H1 (cell line): ENCODE measurements at regions not wholly inside any gene's neighbourhood (a gene's known extent, or its start where the extent isn't known, plus 50 kb on each side); places are given as distances from the start of the nearest gene placed in this dataset.

Source experiments
- EZH2 ChIP-seq: fragments of 200-600 bp; sonication (generic); IDR thresholded peaks from 2 replicates; pipeline ENCODE4 v1.7.1; 2012; ENCODE audit warnings: low read depth, mild to moderate bottlenecking, moderate library complexity, low read length, inconsistent platforms; ENCODE audit not compliant: severe bottlenecking
- PHF8 ChIP-seq: fragments of 200-600 bp; sonication (generic); conservative IDR thresholded peaks from 2 replicates; pipeline ENCODE4 v1.7.1; 2012; ENCODE audit warnings: low read depth, mild to moderate bottlenecking, inconsistent platforms, low read length, moderate library complexity
- POLR2AphosphoS5 ChIP-seq: IDR thresholded peaks from 2 replicates; pipeline ENCODE4 v1.6.1; 2011; ENCODE audit warnings: low read depth, low read length
- SIN3A ChIP-seq, 2 experiments: IDR thresholded peaks in 1 of 2; conservative IDR thresholded peaks in 1 of 2; 2 replicates each; pipeline ENCODE4 v1.6.1; 2011 to 2012; ENCODE audit warnings: low read length in 2 of 2, improper control_type of control experiment in 1 of 2, low read depth in 1 of 2, mild to moderate bottlenecking in 1 of 2
- TBP ChIP-seq: IDR thresholded peaks from 2 replicates; pipeline ENCODE4 v1.6.1; 2011; ENCODE audit warnings: low read depth, low read length, improper control_type of control experiment
- TF ChIP-seq, protein P1 (sequence below): fragments of 300-600 bp; sonication (generic); IDR thresholded peaks from 2 replicates; pipeline ENCODE4 v1.7.1; 2012; ENCODE audit warnings: low read length, moderate library complexity, mild to moderate bottlenecking, inconsistent platforms; ENCODE audit not compliant: insufficient replicate concordance

DNA sequence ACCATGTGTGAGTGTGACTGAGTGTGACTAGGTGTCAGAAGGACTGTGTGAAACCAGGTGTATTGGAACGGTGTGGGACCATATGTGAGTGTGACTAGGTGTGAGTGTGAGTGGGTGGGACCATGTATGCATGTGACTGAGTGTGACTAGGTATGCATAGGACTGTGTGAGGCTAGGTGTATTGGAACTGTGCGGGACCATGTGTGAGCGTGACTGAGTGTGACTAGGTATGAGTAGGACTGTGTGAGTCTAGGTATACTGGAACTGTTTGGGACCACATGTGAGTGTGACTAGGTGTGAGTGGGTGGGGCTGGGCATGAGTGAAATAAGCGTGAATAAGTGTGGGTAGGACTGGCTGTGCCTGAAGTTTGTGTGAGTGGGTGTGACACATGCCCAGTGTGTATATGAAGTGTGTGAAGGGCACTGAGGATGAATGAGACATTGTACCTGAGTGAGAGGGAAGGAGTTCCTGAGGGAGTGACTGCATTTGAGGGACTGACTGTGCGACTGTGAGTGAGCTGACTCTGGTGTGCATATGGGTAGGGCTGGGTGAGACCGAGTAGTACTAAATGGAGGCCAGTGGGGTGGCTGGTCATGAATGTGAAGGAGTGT is 247.0 kb upstream of the CCDC54 start (continued):
- TF ChIP-seq, protein P1, sequence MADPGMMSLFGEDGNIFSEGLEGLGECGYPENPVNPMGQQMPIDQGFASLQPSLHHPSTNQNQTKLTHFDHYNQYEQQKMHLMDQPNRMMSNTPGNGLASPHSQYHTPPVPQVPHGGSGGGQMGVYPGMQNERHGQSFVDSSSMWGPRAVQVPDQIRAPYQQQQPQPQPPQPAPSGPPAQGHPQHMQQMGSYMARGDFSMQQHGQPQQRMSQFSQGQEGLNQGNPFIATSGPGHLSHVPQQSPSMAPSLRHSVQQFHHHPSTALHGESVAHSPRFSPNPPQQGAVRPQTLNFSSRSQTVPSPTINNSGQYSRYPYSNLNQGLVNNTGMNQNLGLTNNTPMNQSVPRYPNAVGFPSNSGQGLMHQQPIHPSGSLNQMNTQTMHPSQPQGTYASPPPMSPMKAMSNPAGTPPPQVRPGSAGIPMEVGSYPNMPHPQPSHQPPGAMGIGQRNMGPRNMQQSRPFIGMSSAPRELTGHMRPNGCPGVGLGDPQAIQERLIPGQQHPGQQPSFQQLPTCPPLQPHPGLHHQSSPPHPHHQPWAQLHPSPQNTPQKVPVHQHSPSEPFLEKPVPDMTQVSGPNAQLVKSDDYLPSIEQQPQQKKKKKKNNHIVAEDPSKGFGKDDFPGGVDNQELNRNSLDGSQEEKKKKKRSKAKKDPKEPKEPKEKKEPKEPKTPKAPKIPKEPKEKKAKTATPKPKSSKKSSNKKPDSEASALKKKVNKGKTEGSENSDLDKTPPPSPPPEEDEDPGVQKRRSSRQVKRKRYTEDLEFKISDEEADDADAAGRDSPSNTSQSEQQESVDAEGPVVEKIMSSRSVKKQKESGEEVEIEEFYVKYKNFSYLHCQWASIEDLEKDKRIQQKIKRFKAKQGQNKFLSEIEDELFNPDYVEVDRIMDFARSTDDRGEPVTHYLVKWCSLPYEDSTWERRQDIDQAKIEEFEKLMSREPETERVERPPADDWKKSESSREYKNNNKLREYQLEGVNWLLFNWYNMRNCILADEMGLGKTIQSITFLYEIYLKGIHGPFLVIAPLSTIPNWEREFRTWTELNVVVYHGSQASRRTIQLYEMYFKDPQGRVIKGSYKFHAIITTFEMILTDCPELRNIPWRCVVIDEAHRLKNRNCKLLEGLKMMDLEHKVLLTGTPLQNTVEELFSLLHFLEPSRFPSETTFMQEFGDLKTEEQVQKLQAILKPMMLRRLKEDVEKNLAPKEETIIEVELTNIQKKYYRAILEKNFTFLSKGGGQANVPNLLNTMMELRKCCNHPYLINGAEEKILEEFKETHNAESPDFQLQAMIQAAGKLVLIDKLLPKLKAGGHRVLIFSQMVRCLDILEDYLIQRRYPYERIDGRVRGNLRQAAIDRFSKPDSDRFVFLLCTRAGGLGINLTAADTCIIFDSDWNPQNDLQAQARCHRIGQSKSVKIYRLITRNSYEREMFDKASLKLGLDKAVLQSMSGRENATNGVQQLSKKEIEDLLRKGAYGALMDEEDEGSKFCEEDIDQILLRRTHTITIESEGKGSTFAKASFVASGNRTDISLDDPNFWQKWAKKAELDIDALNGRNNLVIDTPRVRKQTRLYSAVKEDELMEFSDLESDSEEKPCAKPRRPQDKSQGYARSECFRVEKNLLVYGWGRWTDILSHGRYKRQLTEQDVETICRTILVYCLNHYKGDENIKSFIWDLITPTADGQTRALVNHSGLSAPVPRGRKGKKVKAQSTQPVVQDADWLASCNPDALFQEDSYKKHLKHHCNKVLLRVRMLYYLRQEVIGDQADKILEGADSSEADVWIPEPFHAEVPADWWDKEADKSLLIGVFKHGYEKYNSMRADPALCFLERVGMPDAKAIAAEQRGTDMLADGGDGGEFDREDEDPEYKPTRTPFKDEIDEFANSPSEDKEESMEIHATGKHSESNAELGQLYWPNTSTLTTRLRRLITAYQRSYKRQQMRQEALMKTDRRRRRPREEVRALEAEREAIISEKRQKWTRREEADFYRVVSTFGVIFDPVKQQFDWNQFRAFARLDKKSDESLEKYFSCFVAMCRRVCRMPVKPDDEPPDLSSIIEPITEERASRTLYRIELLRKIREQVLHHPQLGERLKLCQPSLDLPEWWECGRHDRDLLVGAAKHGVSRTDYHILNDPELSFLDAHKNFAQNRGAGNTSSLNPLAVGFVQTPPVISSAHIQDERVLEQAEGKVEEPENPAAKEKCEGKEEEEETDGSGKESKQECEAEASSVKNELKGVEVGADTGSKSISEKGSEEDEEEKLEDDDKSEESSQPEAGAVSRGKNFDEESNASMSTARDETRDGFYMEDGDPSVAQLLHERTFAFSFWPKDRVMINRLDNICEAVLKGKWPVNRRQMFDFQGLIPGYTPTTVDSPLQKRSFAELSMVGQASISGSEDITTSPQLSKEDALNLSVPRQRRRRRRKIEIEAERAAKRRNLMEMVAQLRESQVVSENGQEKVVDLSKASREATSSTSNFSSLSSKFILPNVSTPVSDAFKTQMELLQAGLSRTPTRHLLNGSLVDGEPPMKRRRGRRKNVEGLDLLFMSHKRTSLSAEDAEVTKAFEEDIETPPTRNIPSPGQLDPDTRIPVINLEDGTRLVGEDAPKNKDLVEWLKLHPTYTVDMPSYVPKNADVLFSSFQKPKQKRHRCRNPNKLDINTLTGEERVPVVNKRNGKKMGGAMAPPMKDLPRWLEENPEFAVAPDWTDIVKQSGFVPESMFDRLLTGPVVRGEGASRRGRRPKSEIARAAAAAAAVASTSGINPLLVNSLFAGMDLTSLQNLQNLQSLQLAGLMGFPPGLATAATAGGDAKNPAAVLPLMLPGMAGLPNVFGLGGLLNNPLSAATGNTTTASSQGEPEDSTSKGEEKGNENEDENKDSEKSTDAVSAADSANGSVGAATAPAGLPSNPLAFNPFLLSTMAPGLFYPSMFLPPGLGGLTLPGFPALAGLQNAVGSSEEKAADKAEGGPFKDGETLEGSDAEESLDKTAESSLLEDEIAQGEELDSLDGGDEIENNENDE: no peak
- TF ChIP-seq TBP (no peak), SIN3A (conservative IDR thresholded peaks at IDR 0.05 in 1 of 2, IDR thresholded peaks at IDR 0.05 in 1 of 2; ENCODE audit: low read depth in 1 of 2, low read length in 2 of 2) (no peak), EZH2 (no peak), PHF8 (no peak), POLR2AphosphoS5 (no peak)
- TF ChIP-seq, all 59 proteins: peak for 0
